Eye (tissue), 1 donor: ENCODE measurements at regions not wholly inside any gene's neighbourhood (a gene's known extent, or its start where the extent isn't known, plus 50 kb on each side); places are given as distances from the start of the nearest gene placed in this dataset.
"Not testable (repeated sequence)": the region's sequence is repeated elsewhere in the genome, so short reads cannot be mapped to it uniquely, and the experiment has no call there.

ENCODE experiments used
- DNase-seq: peaks from one replicate; pipeline ENCODE4 v3.0.0-alpha.2; 2015

DNA sequence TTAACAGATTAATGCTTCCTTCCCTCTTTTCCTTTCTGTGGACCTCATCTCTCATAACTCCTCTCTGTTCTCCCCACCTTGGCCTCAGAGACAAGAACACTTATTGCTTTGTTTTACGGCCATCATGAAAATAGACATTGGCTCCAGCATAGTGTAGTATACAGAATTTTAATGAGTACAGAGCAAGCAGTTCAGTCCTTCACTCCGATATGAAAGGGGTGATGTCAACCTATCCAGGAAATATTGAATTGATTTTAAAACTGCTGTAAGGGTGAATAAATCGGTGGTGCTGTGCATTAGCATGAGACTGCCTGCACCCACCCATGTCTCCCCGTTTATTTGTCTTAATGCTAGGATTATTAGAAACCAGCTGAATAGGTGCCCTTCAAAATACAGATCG, 490.9 kb upstream of the TBL1XR1 start:
- no peak for DNase-seq

DNA sequence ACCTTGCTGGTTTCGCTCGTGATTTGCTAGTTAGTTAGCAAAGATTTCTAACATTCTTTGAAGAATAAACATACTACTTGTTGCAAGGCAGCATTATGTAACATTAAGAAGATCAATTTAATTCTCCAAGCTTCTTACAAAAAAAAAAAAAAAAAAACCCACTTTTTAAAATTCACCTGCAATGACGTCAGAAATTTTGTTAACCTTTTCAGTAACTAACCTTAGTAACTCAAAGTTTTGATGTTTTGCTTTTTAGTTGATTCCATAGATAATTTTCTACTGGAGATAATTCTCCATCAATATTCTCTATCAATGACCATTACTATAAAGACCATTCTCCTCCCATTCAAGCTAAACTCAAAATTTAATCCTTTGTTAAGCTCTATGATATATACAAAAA, 491.8 kb upstream of the TBL1XR1 start:
- DNase-seq = no peak

DNA sequence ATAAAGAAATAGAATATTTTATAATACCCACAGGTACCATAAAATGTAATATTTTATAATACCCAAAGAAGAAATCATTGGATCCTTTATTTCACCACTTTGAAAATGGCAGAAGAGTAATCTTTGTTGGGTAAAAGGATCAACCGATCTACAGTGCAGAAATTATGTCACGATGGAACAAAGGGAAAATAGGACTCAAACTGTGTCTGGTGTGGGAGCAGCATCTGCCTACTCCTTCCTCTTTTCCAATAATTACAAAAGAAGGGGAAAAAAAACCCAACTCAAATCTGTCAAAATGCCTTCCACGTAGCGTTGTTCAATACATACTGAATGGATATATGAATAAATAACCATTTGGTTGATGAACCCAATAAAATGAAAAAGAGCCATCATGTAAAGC, 492.6 kb upstream of the TBL1XR1 start:
- no peak for DNase-seq

DNA sequence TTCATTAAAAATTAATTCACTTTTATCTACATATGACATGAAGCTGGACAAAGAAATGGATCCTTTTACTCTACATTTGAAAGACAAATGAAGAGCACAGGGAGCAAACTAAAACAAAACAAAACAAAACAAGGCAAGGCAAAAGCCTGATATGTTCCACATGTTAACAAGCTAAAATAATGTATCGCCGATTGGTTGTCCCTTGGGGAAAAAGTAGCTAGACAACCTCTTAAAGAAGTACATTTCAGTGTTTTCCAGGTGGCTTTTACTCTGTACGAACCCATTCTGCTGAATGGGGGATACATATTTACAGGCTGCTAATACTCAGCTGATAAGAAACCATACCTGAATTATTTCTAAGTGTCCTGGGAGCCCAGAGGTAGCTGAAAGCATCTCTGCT, 493.0 kb upstream of the TBL1XR1 start:
- peak; percentile 44 for DNase-seq

DNA sequence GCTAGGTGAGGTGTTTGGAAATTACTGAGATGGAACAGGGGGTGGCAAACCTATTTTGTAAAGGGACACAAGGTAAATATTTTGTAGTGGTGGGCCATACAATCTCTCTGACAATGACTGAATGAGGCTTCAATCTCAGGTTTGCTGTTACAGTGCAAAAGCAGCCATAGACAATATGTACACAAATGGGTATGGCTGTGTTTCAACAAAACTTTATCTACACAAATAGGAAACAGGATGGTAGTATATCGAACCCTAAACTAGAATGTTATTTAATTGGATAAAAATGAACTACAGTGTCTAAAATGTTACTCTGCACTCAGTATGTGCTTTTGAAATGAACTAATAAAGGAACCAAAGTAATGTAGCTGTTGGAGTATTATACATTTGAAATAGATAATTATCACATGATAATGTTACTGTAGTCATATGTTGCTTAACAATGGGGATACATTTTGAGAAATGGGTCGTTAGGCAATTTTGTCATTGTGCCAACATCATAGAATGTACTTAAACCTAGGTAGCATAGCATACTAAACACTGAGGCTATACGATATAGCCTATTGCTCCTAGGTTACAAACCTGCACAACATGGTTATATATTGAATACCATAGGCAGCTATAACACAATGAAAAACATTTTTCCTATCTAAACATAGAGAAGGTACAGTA, 495.2 kb upstream of the TBL1XR1 start:
- DNase-seq = no peak

DNA sequence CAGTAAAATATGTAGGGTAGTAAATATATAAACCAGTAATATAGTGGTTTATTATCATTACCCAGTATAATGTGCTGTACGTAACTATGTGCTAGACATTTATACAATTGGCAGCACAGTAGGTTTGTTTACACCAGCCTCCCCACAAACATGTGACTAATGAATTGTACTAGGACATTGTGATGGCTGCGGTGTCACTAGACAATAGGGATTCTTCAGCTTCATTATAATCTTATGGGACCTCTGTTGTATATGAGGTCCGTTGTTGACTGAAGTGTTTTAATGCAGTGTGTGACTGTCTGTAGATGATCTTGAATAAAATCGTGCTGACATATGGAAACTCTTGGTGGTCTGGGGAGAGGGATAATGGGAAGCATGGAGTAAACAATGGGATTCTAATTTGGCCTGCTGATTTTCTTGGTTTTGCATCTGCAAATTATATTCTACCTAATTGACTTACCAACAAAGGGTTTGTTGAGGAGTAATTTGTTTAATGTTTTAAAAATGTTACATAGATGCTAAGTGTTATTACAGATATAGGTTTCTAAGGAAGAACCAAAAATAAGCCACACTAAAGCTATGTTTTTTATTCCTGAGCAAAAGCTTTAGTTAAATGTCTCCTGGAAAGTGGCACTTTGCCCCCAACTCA, 496.5 kb upstream of the TBL1XR1 start:
- peak; percentile 63 for DNase-seq

DNA sequence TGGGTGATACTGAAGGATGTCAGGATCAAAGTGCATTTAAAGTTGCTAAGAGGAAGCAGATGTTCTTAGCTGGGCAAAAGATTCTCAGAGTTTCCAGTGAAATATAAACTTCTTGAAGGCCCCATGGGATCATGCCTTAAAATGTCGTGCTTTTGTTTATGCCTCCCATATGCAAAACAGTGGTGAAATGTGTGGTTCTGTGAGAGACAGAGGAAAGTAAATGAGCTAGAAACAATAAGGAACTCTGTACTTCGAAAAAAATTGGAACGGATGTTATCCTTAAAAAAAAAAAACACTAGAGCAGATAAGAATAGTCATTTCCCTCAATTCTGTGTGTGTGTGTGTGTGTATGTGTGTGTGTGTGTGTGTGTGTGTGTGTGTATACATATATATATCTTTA, 497.0 kb upstream of the TBL1XR1 start:
- peak; percentile 67 for DNase-seq

DNA sequence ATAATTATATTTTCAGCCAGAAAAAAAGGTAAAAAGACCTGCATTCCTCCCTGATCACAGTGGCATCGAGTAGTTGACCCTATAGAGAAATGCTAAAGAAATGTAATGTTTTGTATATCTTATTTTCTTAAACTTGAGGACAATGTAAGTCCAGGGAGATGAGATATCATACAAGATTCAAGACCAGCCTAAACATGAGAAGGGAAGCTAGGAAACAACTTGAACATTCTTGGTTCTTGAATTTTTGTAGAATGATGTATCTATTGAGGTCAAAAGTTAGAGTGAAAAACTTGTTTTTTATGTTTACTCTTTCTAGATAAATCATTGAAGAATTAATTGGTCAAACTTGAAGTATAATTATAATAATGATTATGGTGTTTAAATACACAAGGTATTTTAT, 497.7 kb upstream of the TBL1XR1 start:
- DNase-seq = no peak

DNA sequence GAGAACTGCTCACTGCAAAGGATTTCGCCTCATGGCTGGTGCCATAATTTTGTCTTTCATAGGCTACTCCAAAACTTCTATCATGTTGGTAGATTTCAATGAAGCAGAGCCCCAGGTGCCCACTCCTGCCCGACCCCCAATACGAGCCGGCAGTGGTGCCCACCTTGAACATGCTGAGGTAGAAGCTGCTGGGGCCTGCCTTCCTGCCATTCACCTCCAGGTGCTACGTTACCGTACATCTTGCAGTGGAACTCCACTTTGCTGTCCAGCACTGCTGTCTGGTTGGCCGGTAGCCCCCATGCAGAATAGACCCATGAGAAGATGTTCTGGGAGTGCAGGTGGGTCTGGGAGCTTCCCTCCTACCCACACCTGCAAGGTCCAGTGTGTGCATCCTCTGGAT, 502.8 kb upstream of the TBL1XR1 start:
- DNase-seq = no peak

DNA sequence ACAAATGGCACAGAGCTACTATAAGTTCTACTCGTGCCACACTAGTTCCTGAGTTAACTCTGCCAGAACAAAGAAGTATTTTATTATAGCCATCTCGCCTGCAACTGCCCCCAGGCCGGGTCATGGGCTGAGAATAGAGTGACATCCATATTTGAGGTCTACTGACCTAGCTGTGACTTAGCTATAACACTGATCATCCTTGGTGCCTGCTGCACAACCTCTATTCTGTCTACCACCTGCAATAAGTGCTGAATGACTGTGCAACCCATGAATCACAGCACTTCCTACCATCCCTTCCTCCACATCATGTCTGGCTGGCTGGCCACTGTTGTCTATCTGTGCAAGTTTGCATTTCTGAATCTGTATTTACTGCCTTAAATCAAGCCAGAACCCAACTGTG, 506.5 kb upstream of the TBL1XR1 start:
- DNase-seq = no peak

DNA sequence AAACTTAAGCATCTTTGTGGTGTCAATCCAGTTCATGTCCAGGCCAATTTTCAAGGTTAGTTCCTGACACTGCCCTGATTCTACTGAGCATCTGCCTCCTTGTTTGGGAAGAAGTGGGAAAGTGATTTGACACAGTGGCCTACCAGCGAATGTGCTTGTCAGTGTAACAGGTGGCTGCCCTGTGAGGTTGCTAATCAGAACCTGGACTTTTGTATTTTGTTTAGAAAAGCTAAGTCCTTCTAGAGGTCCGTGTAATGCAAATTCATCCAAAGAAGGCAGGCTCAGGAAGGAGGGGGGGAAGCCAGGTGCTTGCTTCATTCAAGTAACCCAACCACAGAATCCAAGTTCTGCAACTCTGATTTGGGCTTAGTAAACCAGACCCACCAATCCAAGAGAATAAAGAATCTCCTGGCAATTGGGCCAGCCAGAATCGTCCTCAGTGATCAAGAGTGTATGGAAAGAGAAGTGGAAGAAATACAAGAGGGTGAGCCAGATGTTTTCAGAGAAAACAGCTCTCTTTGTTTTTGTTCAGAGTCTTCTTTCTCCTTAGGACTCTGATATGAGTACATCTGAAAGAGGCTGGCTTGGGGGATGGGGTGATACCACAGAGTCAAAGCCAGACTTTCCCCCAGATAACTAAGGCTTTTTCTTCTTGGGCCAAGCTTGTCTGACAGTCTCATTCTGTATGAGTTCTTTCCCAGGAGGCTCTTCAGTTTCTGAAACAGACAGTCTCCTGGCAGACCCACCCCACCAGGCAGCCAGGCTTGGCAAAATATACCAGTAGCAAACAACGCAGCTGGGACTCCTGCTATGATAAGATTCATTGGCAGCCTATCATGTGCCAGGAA, 508.9 kb upstream of the TBL1XR1 start:
- no peak for DNase-seq

DNA sequence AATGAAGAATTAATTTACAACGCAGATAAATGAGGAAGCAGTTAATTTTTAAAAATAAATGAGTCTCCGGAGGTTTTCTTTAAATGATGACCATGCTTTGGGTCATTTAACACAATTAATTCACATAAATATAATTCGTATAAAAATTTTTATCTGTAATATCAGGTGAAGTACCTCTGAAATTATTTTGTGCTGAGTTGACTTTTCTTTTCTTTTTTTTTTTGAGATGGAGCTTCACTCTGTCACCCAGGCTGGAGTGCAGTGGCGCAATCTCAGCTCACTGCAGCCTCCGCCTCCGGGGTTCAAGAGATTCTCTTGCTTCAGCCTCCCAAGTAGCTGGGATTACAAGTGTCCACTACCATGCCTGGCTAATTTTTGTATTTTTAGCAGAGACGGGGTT, 512.2 kb upstream of the TBL1XR1 start:
- DNase-seq = not testable (repeated sequence)

DNA sequence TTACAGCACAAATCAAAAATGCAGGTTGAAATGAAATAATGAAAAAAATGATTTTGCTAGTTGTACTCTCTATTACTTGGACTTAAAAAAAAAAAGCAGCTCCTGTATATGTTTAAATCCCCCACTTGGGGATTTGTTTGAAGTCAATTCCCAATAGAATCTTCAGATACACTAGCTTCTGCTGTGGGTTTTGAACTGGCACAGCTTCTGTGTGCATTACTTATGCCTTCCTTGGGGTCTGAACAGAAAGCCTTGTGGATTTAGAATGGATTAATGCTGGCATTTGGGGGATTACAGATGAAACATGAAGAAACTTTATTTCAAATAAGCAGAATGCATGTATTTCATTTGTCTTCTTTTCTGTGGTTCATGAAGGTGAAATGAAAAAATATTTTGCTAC, 513.2 kb upstream of the TBL1XR1 start:
- DNase-seq = no peak

DNA sequence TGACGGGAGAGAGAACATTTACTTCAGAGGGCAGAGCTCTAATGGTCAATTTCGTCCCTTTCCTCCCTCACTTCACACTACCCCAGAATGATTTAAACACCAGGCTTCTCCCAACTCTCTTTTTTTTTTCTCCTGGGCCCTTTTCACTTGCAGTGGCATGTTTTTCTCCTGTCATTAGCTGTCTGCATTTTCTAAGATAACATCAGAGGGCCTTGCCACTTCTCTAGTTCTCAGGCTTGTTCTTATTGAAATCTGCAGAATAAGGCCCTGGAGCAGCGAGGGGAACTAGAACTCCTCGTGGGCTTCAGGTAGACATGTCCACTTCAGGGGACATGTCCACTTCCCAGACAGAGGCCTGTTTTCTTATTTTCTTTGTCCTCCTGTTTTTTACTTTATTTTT, 514.4 kb upstream of the TBL1XR1 start:
- DNase-seq = no peak

DNA sequence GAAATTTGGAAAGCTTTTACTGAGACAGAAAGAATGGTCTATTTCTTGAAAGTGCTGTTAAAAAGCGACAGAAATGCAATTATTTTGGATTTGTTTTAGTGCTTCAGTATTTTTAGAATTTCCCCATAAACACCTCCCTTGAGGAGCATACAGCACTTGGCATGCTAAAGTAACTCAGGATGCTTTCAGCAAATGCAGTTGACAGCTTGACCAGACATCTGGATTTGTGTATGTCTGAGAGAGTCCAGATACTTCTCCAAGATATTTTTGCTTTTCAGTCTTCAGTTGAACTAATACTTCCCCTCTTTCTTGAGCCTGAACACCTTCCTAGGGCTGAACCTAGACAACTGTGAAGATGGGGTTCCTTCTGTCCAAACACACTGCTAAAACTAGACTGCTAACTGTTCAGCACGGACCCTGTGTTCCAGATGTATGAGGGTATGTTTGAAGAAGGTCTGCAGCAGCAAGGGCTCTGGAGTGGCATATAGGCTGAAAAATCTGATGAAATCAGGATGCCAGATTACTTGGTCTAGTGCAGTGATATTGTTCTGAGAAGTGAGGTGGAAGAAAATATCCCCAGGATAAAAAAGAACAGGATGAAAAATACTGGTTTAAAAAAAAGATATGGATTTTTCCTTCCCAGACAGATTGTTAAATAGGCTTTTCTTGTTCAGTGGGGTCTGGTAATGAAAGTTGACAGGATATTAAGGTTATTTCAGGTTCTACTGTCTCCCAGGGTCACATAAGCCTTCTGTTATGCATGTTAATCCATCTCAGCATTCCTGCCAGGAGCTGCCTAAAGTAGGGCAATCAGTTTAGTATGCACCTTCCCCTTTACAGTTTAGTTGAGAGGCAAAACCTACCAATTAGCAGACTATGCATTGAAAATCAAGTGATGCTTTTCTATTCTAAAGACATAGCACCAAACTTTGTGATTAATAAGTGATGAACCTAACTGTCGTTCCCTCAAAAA, 516.9 kb upstream of the TBL1XR1 start:
- DNase-seq = peak; percentile 71

DNA sequence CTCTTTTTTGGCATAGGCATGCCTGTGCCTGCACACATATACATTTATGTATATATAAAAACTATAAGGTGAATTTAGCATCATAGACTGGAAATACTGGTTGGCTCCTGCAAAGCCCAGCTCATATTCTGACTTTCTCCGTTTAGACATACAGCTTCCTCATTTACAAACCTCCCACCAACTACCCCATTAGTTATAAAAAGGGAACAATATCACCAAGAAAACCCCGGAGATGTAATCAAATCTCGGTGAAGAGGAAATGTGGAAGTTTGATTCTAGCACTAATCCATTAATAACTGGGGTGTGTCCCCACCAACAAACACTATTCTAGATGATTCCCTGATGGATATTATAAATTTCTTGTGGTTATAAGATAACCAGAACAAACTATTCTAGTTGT, 517.7 kb upstream of the TBL1XR1 start:
- no peak for DNase-seq

DNA sequence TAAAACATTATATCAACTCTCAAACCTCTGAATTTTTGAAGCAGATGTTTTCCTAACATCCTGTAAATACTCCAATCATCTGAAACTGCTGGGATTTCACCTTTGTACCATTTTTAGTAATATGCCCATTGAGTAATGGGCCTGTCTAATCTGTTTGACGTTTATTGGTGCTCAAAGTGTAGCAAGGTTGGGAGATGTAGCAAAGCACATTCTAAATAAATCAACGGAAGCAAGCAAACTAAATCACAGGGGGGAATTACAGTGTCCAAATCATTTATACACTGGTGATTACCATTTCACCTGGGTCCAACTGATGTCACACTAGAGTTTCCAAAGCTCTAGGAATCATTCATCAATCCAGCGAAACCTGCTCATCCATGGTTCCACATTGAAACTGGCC, 518.7 kb upstream of the TBL1XR1 start:
- DNase-seq = no peak

DNA sequence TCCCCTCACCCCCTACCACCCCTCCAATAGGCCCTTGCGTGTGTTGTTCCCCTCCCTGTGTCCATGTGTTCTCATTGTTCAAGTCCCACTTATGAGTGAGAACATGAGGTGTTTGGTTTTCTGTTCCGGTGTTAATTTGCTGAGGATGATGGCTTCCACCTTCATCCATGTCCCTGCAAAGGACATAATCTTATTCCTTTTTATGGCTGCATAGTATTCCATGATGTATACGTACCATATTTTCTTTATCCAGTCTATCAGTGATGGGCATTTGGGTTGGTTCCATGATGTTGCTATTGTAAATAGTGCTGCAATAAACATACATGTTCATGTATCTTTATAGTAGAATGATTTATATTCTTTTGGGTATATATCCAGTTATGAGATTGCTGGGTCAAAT, 523.6 kb upstream of the TBL1XR1 start:
- not testable (repeated sequence) for DNase-seq

DNA sequence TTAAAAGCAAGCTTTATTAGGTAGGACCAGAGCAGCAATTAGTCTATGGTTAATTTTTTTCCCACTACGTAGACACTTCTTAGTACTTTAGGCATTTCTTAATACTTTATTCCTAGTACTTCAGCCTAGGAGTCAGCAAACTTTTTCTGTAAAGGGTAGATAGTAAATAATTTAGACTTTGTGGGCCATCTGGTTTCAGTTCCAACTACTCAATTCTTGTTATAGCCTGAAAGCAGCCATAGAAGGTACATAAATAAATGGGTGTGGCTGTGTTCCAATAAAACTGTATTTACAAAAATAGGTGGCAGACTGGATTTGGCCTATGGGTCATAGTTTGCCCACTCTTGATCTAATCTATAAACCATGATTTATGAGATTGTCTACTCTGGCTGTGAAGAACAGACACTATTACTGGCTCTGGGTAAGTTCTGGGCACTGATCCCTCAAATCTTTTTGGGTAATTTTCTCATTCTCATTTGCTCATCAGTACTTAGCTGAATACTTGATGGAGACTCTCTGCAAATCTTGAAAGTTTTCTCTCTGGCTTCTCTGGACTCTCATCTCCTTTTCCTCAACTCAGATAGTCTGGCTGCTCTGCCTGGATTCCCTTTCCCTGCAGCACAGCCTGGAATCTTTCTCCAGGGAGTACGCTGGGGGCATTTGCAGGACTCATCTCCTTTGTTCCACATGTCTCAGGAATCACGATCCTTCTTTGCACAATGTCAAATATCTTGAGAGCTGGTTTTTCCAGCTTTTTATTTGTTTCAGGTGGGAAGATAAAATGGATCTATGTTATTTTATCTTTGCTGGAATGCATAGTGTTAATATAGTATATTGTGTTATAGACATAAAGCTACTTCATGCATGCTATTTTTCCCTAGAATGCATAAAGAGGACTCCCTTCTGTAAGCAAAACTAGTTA, 524.8 kb upstream of the TBL1XR1 start:
- DNase-seq = no peak

DNA sequence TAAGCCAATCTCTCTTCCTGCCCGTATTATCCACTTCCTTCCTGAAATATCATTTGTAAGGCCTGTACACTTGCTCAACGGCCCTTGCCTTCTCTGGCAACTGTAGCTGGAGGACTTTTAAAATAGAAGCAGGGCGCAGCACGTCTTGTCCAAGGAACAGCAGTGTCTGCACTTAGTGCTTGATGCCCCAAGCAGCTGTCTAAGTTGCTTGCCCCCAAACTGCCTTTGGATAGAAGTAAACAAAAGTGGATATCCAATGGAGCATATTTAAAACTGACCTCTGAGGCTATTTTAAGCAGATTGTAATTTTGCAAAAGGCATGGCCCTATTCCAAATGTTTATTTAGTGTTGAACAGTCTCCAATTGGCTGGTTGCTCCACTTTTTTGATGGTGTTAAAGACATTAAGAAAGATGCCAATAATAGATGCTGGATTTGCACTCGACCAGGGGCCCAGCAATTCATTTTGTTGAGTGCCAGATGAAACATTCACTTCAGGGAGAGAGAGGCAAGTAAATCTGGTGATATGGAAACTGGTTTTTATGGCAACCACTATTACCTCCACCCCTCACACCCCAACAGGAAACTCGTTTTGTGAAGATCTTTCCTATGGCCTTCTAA, 526.8 kb upstream of the TBL1XR1 start:
- no peak for DNase-seq

DNA sequence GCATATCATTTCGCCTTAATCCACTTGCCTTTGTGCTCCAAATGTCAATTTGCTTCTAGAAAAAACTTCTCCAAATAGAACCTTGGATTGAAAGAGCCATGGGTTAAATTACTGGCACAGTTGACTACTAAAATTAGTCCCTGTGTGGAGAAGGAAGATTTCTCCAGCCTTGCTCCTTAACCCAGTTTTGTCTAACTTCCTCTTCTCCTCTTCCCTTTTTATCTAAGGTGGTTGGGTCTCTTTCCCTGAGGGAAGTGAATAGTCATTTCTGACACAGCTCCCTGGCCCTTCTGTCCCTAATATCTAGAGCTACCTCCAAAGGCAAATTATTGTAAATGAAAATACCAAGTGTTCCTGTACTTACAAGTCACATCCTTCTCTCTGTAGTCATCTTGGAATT, 527.9 kb upstream of the TBL1XR1 start:
- no peak for DNase-seq
